ENCODE measurements at regions not wholly inside any gene's neighbourhood (a gene's known extent, or its start where the extent isn't known, plus 50 kb on each side); places are given as distances from the start of the nearest gene placed in this dataset.

DNA sequence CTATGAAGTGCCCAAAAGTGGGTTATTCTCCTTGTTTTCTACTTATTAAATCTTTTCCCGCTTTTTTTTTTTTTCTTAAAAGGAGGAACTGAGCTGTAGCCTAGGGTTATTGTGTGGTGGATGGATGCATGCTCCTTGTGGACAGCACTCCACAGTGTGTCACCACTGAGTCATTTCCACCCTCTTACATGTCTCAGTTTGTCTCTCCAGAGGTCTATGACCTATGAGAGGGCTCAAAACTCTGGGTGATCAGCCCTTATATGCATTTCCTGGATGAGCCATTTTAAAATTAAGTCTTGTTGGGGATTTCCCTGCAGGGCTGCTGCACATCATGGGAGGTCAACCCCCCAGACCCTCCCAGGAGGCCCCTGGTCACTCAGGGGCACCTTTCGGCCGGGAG, 102.2 kb upstream of the MOCS2 start:
- FAIRE-seq (no peak), DNase-seq (ENCODE audit: low spot score in 2 of 2) (no peak)

- DNase-seq (ENCODE audit: low spot score in 2 of 2): no peak
- FAIRE-seq: no peak
Measured at GRCh38 chr5:53219174-53219573, 109.6 kb upstream of the MOCS2 start.

DNA sequence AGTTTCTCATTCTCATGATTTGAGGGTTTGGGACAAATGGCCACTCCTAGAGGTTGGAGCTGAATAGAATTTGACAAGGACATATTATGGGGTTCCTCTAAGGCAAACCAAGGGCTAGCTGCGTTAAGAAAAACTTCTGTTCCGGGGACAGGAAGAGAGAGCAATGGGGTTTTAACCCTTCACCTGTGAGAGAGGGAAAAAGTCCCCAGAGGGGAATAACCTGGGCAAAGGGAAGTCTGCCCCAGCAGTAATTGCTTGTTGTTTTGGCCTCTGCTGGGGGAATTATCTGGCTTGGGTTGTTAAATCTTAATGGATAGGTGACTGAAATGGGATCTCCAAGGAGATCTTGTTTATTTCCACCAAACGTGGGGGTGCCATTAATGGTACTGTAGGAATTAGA, 110.1 kb upstream of the MOCS2 start:
- no peak for FAIRE-seq

DNA sequence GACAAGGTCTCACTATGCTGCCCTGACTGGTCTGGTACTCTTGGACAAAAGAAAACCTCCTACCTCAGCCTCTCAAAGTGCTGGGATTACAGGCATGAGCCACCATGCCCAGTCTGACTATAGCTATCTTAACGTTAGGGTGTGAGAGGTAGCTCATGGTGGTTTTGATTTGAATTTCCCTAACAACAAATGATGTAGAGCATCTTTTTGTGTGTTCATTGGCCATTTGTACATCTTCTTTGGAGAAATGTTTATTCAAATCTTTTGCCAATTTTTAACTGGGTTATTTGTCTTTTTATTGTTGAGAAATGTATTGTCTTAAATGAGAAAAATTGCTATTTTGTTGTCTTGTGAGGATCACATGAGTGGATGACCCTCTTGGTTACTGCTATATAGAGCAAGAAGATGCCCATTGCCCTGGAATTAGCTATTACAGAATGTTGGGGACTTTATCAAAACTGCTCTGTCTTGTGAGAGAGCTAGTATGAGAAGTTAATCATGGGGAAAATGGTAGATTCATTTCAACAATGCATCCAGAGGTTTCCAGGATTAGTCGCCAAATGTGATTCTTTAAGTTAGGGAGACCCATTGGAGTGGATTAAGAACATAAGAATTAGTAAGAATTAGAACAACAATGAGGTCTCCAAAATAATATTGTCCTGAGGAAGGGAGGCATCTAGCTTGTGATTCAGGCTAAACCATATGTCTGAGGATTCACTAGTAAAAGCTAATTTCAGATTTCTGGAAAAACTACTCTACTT, 124.3 kb upstream of the MOCS2 start:
- FAIRE-seq: no peak
- DNase-seq (ENCODE audit: low spot score in 2 of 2): no peak

More for the DNA sequence above, 110.1 kb upstream of the MOCS2 start:
- no peak for DNase-seq (ENCODE audit: low spot score in 2 of 2)

- FAIRE-seq (no peak), DNase-seq (ENCODE audit: low spot score in 2 of 2) (no peak)
Measured at GRCh38 chr5:53236683-53237082, 127.1 kb upstream of the MOCS2 start.

DNA sequence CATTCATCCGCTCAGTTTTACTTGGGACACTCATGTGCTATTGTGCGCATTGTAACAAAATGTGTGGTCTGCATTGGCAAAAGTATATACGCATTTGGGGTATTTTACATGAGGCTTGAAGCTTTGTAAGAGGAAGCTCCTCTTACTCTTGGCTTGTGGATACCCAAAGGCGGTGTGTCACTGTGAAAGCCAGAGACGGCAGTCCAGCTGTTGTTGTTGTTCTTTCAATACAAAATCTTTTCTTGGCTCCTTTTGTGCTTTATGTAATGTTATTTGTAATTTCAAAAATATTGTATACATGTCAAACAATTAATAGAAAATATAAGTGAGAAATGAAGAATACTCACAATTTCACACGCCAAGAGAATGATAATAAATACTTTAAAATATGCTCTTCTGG, 128.3 kb upstream of the MOCS2 start:
- FAIRE-seq: no peak
- DNase-seq (ENCODE audit: low spot score in 2 of 2): no peak

DNA sequence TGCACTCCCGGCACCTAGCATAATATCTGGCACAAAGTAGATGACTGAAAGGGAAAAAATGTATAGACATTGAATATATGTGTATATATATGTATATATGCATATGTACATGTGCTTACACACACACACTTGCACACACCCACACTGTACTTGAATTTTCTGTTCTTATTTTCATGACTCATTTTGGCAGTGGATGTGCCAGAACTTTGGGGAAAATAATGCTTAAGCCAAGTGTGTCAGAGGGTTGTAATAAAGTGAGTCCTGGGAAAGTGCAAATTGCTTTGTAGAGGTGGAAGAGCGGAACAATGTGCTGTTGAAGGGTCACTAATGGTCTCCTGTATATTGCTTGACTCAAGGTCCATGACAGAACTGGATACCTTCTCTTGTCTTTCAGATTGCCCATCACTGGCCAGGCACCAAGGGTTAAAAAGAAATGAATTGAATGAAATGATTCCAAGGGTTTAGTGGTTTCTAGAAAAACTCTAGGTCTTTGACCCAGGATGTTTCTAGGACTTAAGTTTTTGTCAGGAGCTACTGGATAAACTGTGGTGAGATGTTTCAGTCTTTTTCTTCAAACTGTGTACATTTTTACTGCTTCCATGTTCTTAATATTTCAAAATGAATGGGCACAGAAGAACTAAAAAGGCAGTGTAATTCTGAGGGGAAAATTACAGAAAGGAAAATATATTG, 129.9 kb upstream of the MOCS2 start:
- no peak for FAIRE-seq

DNA sequence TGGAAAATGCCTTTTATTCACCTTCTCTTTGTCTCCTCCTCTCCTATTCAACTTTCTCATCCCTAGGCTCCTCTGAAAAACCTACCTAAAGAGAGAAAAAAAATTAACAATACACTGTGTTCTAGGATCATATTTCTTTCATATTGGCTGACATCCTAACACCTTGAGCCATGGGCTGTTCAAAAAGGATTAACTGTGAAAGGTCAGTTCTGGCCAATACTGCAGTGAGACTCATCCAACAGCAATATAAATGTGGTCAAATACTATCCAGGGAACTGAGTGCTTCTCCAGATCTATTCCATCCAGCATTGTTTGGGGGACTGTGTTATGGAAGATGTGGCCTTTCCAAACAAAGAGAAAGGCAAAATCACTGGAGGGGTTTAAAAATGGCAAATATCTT, 131.1 kb upstream of the MOCS2 start:
- no peak for FAIRE-seq
- DNase-seq (ENCODE audit: low spot score in 2 of 2): no peak

More for the DNA sequence above, 129.9 kb upstream of the MOCS2 start:
- DNase-seq (ENCODE audit: low spot score in 2 of 2): no peak

DNA sequence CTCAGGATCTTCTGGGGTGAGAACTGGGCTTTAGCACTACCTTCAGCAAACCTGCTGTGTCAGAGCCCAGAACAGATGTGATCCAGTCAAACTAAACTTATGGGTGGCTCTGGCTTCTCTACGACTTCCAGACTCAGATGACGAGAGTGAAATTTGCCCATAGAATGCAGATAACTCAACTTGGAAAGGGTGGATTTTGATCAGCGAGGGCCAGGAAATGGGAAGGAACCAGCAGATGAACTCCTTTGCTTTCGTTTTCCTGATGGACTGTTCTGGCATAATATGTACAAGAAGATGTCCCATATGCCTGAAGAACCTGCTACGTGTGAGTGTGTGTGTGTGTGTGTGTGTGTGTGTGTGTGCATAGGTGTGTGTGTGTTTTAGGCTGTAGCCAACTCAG, 132.0 kb upstream of the MOCS2 start:
- no peak for FAIRE-seq

DNA sequence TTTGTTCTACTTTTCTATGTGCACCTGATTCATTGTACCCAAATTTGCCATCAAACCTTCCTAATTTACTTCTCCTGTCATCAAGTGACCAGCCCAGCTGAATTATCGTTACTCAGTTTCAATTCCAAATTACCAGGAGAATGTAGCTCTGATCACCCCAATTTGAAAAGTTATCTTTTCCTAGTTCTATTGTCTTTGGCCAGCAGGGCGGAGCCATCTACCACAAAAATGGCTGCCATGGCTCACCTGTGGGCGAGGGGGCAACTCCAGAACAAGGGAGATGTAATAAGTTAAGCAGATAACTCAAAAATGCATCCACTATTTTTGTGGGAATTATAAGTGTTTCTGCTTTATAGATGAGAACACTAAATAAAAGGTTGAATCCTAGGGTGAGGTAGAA, 133.8 kb upstream of the MOCS2 start:
- FAIRE-seq: no peak
- no peak for DNase-seq (ENCODE audit: low spot score in 2 of 2)

More for the DNA sequence above, 132.0 kb upstream of the MOCS2 start:
- no peak for DNase-seq (ENCODE audit: low spot score in 2 of 2)

DNA sequence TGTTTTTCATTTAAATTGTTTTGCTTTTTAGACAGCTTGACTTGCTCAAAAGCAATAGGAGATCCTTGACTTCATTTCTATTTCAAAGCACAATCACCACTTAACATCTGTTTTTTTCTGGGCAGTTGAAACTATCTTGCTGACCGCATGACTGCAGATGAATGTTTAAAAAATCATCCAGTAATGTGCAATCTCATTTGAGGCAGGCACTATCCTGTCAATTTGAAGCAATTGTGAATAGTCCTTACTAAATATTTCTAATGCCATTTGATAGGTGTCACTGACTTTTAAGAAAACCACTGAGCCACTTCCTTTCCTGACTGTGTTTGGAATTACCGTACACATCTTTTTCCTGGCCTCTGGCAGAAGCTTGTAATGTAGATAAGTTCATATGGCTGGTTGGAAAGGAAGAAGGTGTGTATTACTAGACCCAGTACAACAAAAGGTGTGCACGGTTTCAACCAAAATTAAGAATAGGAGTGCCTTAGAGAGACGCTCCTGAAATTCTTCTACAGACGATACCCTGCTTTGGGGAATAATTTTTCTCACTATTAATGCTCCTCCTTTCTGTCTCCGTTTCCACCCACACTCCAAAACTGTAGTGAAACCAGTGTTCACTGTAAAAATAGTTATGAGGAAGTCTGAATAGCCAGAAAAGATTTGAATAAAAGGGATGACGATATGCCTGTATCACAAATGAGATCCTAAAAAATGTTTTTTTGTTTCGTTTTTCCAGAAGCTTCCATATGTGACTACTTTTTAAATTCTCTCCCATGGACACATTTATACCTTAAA, 136.7 kb upstream of the MOCS2 start:
- FAIRE-seq: no peak

GRCh38 chr5:53249529-53250200, 140.1 kb upstream of the MOCS2 start:
- FAIRE-seq: no peak
- no peak for DNase-seq (ENCODE audit: low spot score in 2 of 2)

More for the DNA sequence above, 136.7 kb upstream of the MOCS2 start:
- DNase-seq (ENCODE audit: low spot score in 2 of 2): no peak

- no peak for DNase-seq (ENCODE audit: low spot score in 2 of 2)
- FAIRE-seq: no peak
Measured at GRCh38 chr5:53250201-53250550, 140.6 kb upstream of the MOCS2 start.

DNA sequence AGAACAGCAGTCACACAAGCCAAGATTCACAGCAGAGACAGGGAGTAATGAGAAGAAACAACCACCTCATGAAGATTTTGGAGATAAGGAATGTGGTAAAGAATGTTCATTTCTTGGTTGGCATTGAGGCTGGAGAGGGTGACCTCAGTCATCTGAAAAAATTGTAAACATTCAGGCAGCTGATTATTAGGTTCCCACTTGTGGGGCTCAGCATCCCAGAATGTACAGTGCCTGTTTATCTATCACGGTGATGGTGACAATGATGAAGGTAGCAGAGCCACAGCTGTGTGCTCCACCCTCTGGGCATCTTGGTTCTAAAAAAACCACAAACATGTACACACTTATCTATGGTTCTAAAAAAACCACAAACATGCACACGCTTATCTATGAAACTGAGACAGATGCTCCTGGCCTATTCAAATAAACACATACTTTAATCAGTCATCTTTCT, 143.9 kb upstream of the MOCS2 start:
- no peak for DNase-seq (ENCODE audit: low spot score in 2 of 2)
- no peak for FAIRE-seq

DNA sequence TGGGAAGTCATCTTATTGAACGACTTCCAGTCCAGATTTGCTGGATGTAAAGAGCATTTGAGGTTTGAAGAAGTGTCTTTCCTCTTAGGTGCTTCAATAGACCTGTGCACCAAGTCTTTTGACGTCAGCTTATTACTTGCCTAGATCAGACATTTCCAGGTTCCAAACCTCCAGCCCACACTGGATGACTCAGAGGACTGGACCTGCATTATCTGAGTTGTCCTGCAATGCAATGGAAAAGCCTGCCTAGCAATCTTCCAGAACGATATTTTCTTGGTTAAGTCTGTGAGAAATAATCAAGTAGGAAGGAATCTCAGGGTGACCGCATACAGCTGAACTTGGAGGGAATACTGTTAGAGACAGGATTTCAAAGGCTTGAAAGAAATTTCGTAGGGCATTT, 147.2 kb upstream of the MOCS2 start:
- DNase-seq (ENCODE audit: low spot score in 2 of 2) (no peak), FAIRE-seq (no peak)

GRCh38 chr5:53257806-53258373, 148.3 kb upstream of the MOCS2 start:
- FAIRE-seq (no peak), DNase-seq (ENCODE audit: low spot score in 2 of 2) (no peak)

- DNase-seq (ENCODE audit: low spot score in 2 of 2) (no peak), FAIRE-seq (no peak)
Measured at GRCh38 chr5:53259176-53259575, 149.6 kb upstream of the MOCS2 start.

GRCh38 chr5:53260446-53260845, 150.9 kb upstream of the MOCS2 start:
- no peak for FAIRE-seq
- no peak for DNase-seq (ENCODE audit: low spot score in 2 of 2)

- FAIRE-seq (no peak), DNase-seq (ENCODE audit: low spot score in 2 of 2) (no peak)
Measured at GRCh38 chr5:53261245-53261644, 151.7 kb upstream of the MOCS2 start.

- FAIRE-seq (no peak), DNase-seq (ENCODE audit: low spot score in 2 of 2) (no peak)
Measured at GRCh38 chr5:53262348-53262970, 152.9 kb upstream of the MOCS2 start.
